HepG2 (cell line): ENCODE measurements at regions not wholly inside any gene's neighbourhood (a gene's known extent, or its start where the extent isn't known, plus 50 kb on each side); places are given as distances from the start of the nearest gene placed in this dataset.

Source experiments
- CBX1 ChIP-seq: IDR thresholded peaks from one replicate; pipeline ENCODE4 v1.6.1; 2016; ENCODE audit warnings: antibody characterized with exemption, low read depth
- CBX2 ChIP-seq, 2 experiments: fragments of 200-600 bp in 1 of 2; sonication (generic); formaldehyde crosslinking in 1 of 2; IDR thresholded peaks; 2 replicates each; pipeline versions ENCODE4 v1.7.0 to v1.8.1; 2018 to 2022; ENCODE audit warnings: low read depth in 2 of 2, low read length in 1 of 2, mild to moderate bottlenecking in 1 of 2, missing genetic modification reagents in 1 of 2
- CHCHD3 ChIP-seq: sonication (generic); formaldehyde crosslinking; IDR thresholded peaks from 2 replicates; pipeline ENCODE4 v1.8.0; 2022; ENCODE audit warnings: mild to moderate bottlenecking, missing genetic modification reagents, moderate library complexity
- CTCF ChIP-seq: sonication (generic); formaldehyde crosslinking; IDR thresholded peaks from 2 replicates; pipeline ENCODE4 v1.5.0; 2020; ENCODE audit warnings: mild to moderate bottlenecking, missing genetic modification reagents, moderate library complexity
- ELF1 ChIP-seq: sonication (generic); formaldehyde crosslinking; IDR thresholded peaks from 2 replicates; pipeline ENCODE4 v1.4.0; 2020; ENCODE audit warnings: missing genetic modification reagents
- FOXO1 ChIP-seq: sonication (generic); formaldehyde crosslinking; IDR thresholded peaks from 2 replicates; pipeline ENCODE4 v1.4.0; 2020; ENCODE audit warnings: missing genetic modification reagents
- GABPB1 ChIP-seq: IDR thresholded peaks from 2 replicates; pipeline ENCODE4 v1.6.1; 2016; ENCODE audit warnings: mild to moderate bottlenecking, missing genetic modification reagents, moderate library complexity, missing compliant biosample characterization
- NBN ChIP-seq: fragments of 450-650 bp; conservative IDR thresholded peaks from 2 replicates; pipeline ENCODE4 v1.6.1; 2017
- SETDB1 ChIP-seq: sonication (generic); formaldehyde crosslinking; IDR thresholded peaks from 2 replicates; pipeline ENCODE4 v1.5.1; 2020; ENCODE audit warnings: missing genetic modification reagents, mild to moderate bottlenecking, borderline replicate concordance
- TAF1 ChIP-seq: sonication (generic); formaldehyde crosslinking; IDR thresholded peaks from 2 replicates; pipeline ENCODE4 v1.4.0; 2020; ENCODE audit warnings: missing genetic modification reagents
- THAP11 ChIP-seq: IDR thresholded peaks from 2 replicates; pipeline ENCODE4 v1.6.1; 2016; ENCODE audit warnings: missing biosample characterization, missing genetic modification reagents
- TF ChIP-seq, protein P1 (sequence below): sonication (generic); formaldehyde crosslinking; IDR thresholded peaks from 2 replicates; pipeline ENCODE4 v1.4.0; 2020; ENCODE audit warnings: missing genetic modification reagents
- TF ChIP-seq, protein P2 (sequence below): sonication (generic); formaldehyde crosslinking; IDR thresholded peaks from 2 replicates; pipeline ENCODE4 v1.8.1; 2023; ENCODE audit warnings: missing genetic modification reagents, inconsistent platforms, borderline replicate concordance

GRCh38 chr14:96682401-96682800, 114.8 kb upstream of the VRK1 start:
- TF ChIP-seq FOXO1 (CRISPR knock-in tag), result no peak
- TF ChIP-seq NBN, result no peak
- TF ChIP-seq, protein P1, sequence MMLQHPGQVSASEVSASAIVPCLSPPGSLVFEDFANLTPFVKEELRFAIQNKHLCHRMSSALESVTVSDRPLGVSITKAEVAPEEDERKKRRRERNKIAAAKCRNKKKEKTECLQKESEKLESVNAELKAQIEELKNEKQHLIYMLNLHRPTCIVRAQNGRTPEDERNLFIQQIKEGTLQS (CRISPR knock-in tag), result no peak
- no peak for TF ChIP-seq CBX2 (IDR thresholded peaks at IDR 0.05; ENCODE audit: low read depth, low read length)
- TF ChIP-seq CBX2 (CRISPR knock-in tag; IDR thresholded peaks at IDR 0.05; ENCODE audit: low read depth), result no peak
- TF ChIP-seq, protein P2, sequence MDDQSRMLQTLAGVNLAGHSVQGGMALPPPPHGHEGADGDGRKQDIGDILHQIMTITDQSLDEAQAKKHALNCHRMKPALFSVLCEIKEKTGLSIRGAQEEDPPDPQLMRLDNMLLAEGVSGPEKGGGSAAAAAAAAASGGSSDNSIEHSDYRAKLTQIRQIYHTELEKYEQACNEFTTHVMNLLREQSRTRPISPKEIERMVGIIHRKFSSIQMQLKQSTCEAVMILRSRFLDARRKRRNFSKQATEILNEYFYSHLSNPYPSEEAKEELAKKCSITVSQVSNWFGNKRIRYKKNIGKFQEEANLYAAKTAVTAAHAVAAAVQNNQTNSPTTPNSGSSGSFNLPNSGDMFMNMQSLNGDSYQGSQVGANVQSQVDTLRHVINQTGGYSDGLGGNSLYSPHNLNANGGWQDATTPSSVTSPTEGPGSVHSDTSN, result no peak
- no peak for TF ChIP-seq CHCHD3 (CRISPR knock-in tag)
- no peak for TF ChIP-seq SETDB1 (CRISPR knock-in tag)
- no peak for TF ChIP-seq CBX1
- TF ChIP-seq CTCF (CRISPR knock-in tag), result no peak
- no peak for TF ChIP-seq ELF1 (CRISPR knock-in tag)
- TF ChIP-seq GABPB1, result no peak
- TF ChIP-seq TAF1 (CRISPR knock-in tag), result no peak
- no peak for TF ChIP-seq THAP11
